A673 (cell line): ENCODE measurements at regions not wholly inside any gene's neighbourhood (a gene's known extent, or its start where the extent isn't known, plus 50 kb on each side); places are given as distances from the start of the nearest gene placed in this dataset.

Experiments used
- BruUV-seq: library from RNA; stranded (reverse); fragments of 400-500 nt; replicated peaks from 2 replicates; lab custom pipeline; 2021; lab: Mats Ljungman, UMichigan
- CTCF ChIA-PET: fragments of 300-600 bp; sonication (Branson Sonifier 250); formaldehyde crosslinking; loops from one replicate; lab custom pipeline; 2022; ENCODE audit warnings: antibody characterized with exemption; lab: Charles Lee
- POLR2A ChIA-PET: fragments of 300-600 bp; sonication (Branson Sonifier 250); formaldehyde crosslinking; loops from one replicate; lab custom pipeline; 2022; ENCODE audit warnings: antibody characterized with exemption; ENCODE audit not compliant: low non-redundant PET; lab: Charles Lee
- DNase-seq: peaks from one replicate; pipeline ENCODE4 v3.0.0-alpha.2; 2015; ENCODE audit warnings: low spot score
- H3K27ac ChIP-seq: fragments of 200-600 bp; sonication (generic); 2 replicates; pipeline ENCODE4 v1.5.1; 2016; ENCODE audit warnings: mixed run types, low read depth, mild to moderate bottlenecking, mixed read lengths, antibody characterized with exemption, low read length; ENCODE audit not compliant: poor library complexity, severe bottlenecking
- H3K27me3 ChIP-seq: fragments of 200-600 bp; sonication (generic); replicated peaks from 2 replicates; pipeline ENCODE4 v1.6.1; 2017; ENCODE audit warnings: mixed run types, low read depth, mild to moderate bottlenecking, mixed read lengths, antibody characterized with exemption, low read length; ENCODE audit not compliant: insufficient read depth, poor library complexity
- H3K36me3 ChIP-seq: fragments of 200-600 bp; sonication (generic); 2 replicates; pipeline ENCODE4 v1.6.1; 2016; ENCODE audit warnings: mixed run types, mild to moderate bottlenecking, mixed read lengths, antibody characterized with exemption, low read length; ENCODE audit not compliant: insufficient read depth, poor library complexity, severe bottlenecking
- H3K4me1 ChIP-seq: fragments of 200-600 bp; sonication (generic); 2 replicates; pipeline ENCODE4 v1.6.1; 2017; ENCODE audit warnings: mixed run types, mild to moderate bottlenecking, mixed read lengths, antibody characterized with exemption, low read length; ENCODE audit not compliant: insufficient read depth, poor library complexity, severe bottlenecking
- H3K4me3 ChIP-seq: fragments of 200-600 bp; sonication (generic); 2 replicates; pipeline ENCODE4 v1.5.1; 2016; ENCODE audit warnings: low read depth, mixed run types, mild to moderate bottlenecking, mixed read lengths, low read length; ENCODE audit not compliant: poor library complexity, severe bottlenecking
- H3K9me3 ChIP-seq: fragments of 200-600 bp; sonication (generic); 2 replicates; pipeline ENCODE4 v1.6.1; 2016; ENCODE audit warnings: mixed run types, low read depth, mild to moderate bottlenecking, mixed read lengths, antibody characterized with exemption, low read length; ENCODE audit not compliant: poor library complexity, severe bottlenecking
- EZH2 ChIP-seq: fragments of 200-600 bp; sonication (generic); IDR thresholded peaks from 2 replicates; pipeline ENCODE4 v1.6.1; 2017; ENCODE audit warnings: borderline replicate concordance, low read depth, mild to moderate bottlenecking, mixed read lengths, antibody characterized with exemption, low read length; ENCODE audit not compliant: poor library complexity, severe bottlenecking
- intact Hi-C: fragments of 100-400 bp; cut with micrococcal nuclease; formaldehyde crosslinking; loops from one replicate; pipeline ENCODE4 v1.10.0; 2022; ENCODE audit not compliant: unreplicated experiment
- TF ChIP-seq, protein P1 (sequence below): fragments of 300-800, 200-600 bp; sonication (generic); conservative IDR thresholded peaks from 2 replicates; pipeline ENCODE4 v1.5.1; 2017; ENCODE audit warnings: low read depth, mild to moderate bottlenecking, antibody characterized with exemption, low read length, moderate library complexity, mixed read lengths

DNA sequence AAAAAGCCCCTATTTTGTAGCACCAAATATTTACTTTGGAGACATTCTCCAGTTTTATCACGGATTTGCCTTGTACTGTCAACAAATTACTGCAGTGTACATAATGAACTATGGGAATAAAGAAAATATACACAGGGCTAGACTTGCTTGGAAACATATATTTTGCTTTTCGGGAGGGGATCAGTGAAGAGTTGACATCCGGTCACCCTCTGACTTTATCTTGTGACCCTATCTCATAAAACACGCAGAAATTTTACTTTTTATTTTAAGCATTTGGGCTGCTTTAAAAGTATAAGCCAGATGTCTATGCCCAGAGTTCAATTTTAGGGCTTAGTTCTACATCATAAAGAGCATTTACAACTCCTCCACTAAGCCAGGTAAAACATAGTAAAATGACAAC, 630.7 kb downstream of the TOX3 start:
- TF ChIP-seq, protein P1, sequence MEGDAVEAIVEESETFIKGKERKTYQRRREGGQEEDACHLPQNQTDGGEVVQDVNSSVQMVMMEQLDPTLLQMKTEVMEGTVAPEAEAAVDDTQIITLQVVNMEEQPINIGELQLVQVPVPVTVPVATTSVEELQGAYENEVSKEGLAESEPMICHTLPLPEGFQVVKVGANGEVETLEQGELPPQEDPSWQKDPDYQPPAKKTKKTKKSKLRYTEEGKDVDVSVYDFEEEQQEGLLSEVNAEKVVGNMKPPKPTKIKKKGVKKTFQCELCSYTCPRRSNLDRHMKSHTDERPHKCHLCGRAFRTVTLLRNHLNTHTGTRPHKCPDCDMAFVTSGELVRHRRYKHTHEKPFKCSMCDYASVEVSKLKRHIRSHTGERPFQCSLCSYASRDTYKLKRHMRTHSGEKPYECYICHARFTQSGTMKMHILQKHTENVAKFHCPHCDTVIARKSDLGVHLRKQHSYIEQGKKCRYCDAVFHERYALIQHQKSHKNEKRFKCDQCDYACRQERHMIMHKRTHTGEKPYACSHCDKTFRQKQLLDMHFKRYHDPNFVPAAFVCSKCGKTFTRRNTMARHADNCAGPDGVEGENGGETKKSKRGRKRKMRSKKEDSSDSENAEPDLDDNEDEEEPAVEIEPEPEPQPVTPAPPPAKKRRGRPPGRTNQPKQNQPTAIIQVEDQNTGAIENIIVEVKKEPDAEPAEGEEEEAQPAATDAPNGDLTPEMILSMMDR: no peak
- no peak for TF ChIP-seq EZH2
- no peak overlapping the region for H3K4me3 ChIP-seq
- no peaks in the 10 kb centered on the region for H3K27me3 ChIP-seq
- no peak overlapping the region for H3K27ac ChIP-seq
- H3K36me3 ChIP-seq: no peaks in the 10 kb centered on the region
- H3K4me1 ChIP-seq: no peaks in the 10 kb centered on the region
- CTCF ChIA-PET: no interaction called here
- DNase-seq: no peak
- intact Hi-C loops: no loop called here
- no peaks in the 10 kb centered on the region for H3K9me3 ChIP-seq
- no TSS peak for BruUV-seq
- POLR2A ChIA-PET: no interaction called here

- Histone ChIP-seq H3K36me3 (no peaks in the 10 kb centered on the region), H3K27me3 (no peaks in the 10 kb centered on the region), H3K9me3 (no peaks in the 10 kb centered on the region), H3K4me3 (no peak overlapping the region), H3K4me1 (no peaks in the 10 kb centered on the region), H3K27ac (no peak overlapping the region)
- no peak for DNase-seq
- intact Hi-C loops: no loop called here
- ChIA-PET POLR2A (no interaction called here), CTCF (no interaction called here)
- TF ChIP-seq, protein P1: no peak
- no peak for TF ChIP-seq EZH2
- BruUV-seq: no TSS peak
Observed at GRCh38 chr16:51907680-51908079, 639.3 kb downstream of the TOX3 start.

DNA sequence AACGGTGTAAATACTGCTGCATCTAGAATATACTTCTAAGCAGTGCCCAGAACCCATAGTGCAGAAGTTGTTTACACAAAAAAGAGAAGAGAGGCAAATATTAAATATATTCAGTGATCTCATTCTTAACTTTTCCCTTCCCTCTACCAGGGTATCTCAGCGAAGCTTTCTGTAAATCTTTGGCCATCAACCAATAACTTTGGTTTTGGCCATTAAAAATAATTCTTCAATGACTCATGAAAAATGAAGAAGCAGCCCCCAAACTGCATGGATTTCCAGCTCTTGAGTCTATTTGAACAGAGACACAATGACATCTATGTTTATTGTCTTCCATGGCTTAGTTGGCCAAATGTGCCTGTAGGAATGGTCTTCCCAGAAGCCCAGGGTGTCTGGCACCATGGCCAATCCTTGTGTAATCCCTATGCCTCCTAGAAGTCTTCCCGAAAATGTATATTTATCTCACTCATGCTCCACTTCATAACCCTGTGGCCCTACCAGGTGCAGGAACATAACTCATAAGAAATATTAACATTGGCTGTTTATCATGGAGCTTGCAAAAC, 646.6 kb downstream of the TOX3 start:
- no peak for DNase-seq
- peaks cover 6% of the 10 kb centered on the region for H3K4me1 ChIP-seq
- ChIA-PET POLR2A (interaction anchor here (0.6 kb wide), 1 partner anchor 56 kb away, joined by 3 read pairs; no protein-coding TSS in a partner anchor), CTCF (no interaction called here)
- H3K36me3 ChIP-seq: no peaks in the 10 kb centered on the region
- H3K9me3 ChIP-seq: no peaks in the 10 kb centered on the region
- no peaks in the 10 kb centered on the region for H3K27me3 ChIP-seq
- no TSS peak for BruUV-seq
- TF ChIP-seq, protein P1: no peak
- no peak for TF ChIP-seq EZH2
- no peak overlapping the region for H3K27ac ChIP-seq
- no peak overlapping the region for H3K4me3 ChIP-seq
- intact Hi-C loops: no loop called here
